Glomerular visceral epithelial cell (primary cell): ENCODE measurements at regions not wholly inside any gene's neighbourhood (a gene's known extent, or its start where the extent isn't known, plus 50 kb on each side); places are given as distances from the start of the nearest gene placed in this dataset.
"Not testable (repeated sequence)": the region's sequence is repeated elsewhere in the genome, so short reads cannot be mapped to it uniquely, and the experiment has no call there.

Experiments
- DNase-seq: peaks from one replicate; pipeline ENCODE4 v3.0.0-alpha.2; 2016; ENCODE audit errors: extremely low spot score

DNA sequence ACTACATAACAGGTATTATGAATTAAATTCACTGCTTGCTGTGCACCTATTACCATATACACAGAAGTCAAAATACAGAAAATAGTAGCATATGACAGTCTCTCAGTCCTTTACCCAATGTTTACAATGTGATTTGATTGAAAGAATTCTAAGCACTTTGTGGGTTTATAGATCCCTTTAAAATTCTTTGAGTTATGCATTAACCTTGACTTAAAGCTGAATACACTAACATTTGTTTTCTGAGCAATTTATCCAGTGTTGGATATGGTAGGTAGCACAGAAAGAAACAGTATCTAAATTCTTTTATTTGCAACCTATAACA lies 230.8 kb upstream of the DDI1 start:
- DNase-seq: peak; percentile 13

DNA sequence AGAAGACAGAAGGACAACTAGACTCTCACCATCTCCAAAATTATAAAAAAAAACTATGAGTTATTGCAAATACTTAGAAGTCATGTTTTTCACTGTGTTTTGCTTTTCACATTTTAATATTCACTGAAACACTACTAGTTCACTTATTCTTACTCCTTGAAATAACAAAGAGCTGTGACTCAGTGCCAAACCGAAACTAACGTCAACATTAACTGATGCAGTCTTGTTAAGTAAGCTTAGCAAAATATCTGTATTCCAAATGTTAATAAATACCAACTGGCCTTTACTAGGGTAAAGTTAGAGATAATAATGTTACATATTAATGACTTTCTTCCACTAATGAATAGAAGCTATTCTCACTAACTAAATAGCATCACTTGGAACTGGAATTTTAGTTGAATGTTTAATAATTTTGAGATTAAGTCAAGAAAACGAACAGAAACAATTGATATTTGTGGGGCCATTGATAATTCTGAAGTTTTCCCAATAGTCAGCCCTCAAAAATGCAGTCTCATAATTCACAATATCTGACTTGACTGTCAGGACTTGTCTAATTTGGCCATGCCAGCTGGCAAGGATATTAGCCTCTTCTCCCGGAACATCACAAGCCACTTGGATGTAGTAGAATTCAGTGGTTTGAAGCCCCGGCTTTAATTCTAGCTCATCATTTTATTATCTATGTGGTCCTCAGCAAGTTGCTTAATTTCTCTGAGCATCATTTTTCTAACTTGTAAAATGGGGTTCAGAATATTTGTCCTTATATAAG lies 230.1 kb upstream of the DDI1 start:
- peak; percentile 61 for DNase-seq

GRCh38 chr11:103807806-103808205 lies 228.6 kb upstream of the DDI1 start:
- peak; percentile 3 for DNase-seq

DNA sequence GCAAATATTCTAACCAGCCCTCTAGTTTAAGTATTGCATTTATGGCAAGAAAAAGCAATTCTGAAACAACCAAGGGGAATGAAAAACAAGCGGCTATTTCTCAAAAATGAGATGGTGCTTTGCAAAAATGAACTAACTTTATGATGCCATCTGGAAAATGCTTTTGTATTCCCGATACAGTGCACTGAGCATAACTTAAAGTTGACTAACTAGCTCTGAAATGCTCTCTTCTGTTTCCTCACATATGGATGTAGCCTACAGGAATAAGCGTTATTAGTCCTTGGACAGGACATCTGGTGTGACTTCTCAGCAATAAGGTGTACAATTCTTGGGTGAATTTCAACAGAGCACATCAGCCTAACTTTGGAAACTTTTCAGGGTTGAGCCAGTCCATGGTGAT lies 228.2 kb upstream of the DDI1 start:
- DNase-seq: no peak

DNA sequence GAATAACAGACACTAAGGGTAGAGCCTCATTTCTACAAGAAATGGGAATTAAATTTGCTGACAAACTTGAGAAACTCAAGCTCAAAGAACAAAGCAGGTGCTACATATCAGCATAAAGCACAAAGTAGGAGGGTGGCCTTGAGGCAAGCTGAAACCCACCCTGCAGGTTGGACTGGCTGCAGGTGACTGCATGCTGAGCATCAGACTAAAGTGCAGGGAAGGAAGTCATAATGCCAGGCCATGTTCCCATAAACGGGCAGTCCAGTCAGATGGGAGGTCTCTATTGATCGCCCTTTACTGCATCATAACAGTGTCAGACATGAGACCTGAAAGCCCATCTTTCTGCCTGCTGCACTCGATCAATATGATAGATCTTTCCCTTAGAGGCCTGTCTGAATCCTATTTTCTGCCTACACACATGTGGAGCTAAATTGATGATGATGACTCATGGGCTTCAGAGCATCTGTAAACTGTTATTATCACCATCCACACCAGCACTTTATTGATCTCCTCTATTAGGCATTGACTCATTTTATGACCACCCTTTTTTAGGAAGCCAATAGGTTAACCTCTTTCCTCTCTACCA lies 224.5 kb upstream of the DDI1 start:
- no peak for DNase-seq

DNA sequence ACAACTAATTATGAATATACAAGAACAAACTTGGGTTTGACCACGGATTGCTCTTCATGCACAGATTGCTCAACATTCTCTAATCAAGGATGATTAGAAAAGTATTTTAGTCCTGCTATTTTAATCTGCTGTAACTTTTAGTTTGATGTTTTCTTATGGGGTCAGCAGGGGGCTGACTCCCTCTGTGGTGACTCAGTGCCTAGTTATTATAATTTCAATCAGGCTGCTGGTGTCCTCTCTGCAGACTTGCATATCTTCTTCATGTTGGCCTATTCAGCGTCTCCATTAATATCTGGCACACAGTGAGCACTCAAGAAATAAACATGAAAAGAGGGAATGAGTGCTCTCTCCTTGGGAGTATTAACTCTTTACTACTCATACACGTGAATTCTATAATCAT lies 223.8 kb upstream of the DDI1 start:
- DNase-seq: no peak

DNA sequence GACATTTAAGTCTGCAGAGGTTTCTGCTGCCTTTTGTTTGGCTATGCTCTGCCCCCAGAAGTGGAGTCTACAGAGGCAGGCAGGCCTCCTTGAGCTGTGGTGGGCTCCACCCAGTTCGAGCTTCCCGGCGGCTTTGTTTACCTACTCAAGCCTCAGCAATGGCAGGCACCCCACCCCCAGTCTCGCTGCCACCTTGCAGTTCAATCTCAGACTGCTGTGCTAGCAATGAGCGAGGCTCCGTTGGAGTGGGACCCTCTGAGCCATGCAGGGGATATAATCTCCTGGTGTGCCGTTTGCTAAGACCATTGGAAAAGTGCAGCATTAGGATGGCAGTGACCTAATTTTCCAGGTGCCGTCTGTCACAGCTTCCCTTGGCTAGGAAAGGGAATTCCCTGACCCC lies 216.1 kb upstream of the DDI1 start:
- not testable (repeated sequence) for DNase-seq

- DNase-seq: no peak
These were observed 212.3 kb upstream of the DDI1 start for GRCh38 chr11:103824116-103824515.

- no peak for DNase-seq
These were observed 211.0 kb upstream of the DDI1 start for GRCh38 chr11:103825469-103825868.

DNA sequence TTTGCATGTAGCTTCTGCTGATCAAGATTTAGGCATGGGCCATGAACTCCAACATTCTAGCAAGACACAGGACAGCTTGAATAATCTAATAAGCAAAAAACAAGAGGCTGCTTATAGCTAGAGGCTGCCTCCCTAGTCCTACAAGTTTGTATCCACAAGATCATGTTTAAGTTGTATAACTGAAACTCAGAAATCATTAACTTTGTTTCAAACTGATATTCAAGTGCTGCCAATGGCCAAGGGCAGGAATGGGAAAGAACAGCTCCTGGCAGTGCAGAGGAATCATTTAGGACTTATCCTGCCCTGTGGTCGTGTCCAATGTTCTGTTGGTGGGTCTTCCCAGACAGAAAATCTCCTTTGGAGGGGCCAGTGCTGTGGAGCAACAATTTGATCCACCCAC lies 209.6 kb upstream of the DDI1 start:
- no peak for DNase-seq

DNA sequence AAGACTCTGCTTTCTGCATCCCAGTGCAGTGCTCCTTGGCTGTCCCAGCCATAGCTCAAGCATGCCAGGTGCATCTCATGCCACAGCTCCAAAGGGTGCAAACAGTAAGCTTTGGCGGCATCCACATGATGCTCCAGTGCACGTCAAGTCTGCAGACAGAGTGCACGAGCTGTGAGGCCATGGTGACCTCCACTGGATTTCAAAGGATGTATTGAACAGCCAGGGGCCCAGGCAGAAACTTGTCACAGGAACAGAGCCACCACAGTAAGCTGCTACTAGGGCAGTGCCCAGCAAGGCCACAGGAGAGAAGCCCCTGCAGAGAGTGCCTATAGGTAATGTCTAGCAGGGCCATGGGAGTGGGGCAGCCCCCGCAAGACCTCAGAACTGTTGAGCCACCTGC lies 206.8 kb upstream of the DDI1 start:
- DNase-seq: no peak

DNA sequence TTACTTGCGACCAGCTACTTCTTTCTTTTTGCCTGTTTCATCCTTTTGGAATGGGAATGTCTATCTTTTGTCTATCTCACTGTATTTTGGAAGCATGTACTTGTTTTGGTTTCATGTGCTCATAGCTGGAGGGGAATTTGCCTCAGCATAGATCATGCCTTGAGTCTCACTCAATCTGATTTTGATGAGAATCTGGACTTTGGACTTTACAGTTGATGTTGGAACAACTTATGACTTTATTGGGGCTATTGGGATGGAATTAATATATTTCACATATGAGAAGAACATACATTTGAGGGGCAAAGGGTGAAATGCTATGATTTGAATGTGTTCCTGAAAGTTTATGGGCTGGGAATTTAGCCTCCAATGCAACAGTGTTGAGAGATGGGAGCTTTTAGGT lies 206.2 kb upstream of the DDI1 start:
- DNase-seq: no peak

- DNase-seq: no peak
These were observed 203.7 kb upstream of the DDI1 start for GRCh38 chr11:103832762-103833161.

GRCh38 chr11:103842191-103842590 lies 194.2 kb upstream of the DDI1 start:
- no peak for DNase-seq

DNA sequence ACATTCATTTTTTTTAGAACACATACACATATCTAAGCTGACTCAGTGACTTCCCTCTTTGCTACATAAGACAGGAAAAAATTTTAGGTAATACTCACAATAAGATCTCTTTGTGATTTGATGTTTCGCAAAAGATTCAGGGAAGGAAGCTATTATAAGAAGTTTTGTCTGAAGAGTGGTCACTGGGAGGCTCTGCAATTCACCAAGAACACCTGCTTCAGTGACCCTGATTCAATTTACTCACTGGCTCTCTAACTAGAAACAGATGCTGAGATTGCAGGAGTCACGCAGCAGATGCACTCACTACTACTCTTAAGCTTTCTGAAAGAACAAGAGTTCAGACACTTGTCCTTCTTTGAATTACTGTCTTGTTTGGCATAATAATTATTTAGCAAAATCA lies 193.6 kb upstream of the DDI1 start:
- DNase-seq: no peak

- DNase-seq: no peak
These were observed 191.9 kb upstream of the DDI1 start for GRCh38 chr11:103844327-103845215.

- no peak for DNase-seq
These were observed 191.1 kb upstream of the DDI1 start for GRCh38 chr11:103845331-103845730.

- no peak for DNase-seq
These were observed 187.8 kb upstream of the DDI1 start for GRCh38 chr11:103848686-103849085.

DNA sequence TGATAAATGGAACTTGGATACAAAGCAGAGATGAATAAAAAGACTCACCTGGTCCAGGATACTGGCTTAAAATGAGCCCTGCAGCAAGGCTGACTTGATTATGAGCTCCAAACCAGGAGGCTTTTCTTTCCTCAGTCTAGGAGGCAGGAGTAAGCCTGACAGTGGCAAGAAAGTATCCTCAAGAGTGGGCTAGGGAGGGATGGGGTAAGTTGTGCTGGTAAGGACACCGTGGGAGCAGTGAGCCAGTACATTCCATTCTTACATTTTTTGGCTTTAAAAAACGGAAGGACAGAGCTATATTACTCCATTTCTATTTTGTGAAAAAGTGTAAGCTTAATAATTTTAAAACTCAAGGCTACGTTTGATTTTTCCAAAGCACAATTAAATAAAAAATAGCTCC lies 187.1 kb upstream of the DDI1 start:
- DNase-seq: no peak

GRCh38 chr11:103850419-103851165 lies 185.8 kb upstream of the DDI1 start:
- DNase-seq: no peak

DNA sequence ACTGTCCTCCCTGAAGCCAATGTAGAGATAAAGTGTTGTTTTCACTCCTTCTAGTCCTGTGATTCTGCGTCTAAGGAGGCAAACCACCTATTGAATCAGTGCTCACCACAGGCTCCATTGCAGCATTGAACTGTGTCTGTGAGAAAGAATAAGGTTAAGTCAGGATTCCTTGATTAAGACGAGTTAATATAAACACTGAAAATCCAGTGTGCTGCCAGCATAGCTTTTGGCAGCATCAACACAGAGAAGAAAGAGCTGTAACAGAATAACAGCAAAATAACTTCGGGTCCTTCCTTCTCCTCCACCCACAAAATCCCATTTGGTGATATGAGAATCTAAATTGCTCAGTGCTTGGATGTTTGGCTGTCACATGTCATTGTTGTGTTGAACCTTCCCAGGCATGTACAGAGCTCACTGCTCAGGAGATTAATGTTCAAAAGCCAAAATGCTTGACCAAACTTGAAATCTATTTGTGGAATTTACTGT lies 185.2 kb upstream of the DDI1 start:
- peak; percentile 23 for DNase-seq
